GM19324 (cell line): ENCODE measurements at regions not wholly inside any gene's neighbourhood (a gene's known extent, or its start where the extent isn't known, plus 50 kb on each side); places are given as distances from the start of the nearest gene placed in this dataset.

Experiments
- ATAC-seq: cut with Tn5 transposase; IDR thresholded peaks from one replicate; pipeline ENCODE4 v1.9.1; 2021; ENCODE audit warnings: mild to moderate bottlenecking, moderate library complexity; ENCODE audit not compliant: unreplicated experiment, low FRiP score

- ATAC-seq: no peak
Measured at GRCh38 chr2:150417278-150417677, 70.2 kb downstream of the RND3 start.

GRCh38 chr2:150415022-150415421 is 72.4 kb downstream of the RND3 start:
- no peak for ATAC-seq

GRCh38 chr2:150413910-150414309 is 73.6 kb downstream of the RND3 start:
- no peak for ATAC-seq

GRCh38 chr2:150413366-150413765 is 74.1 kb downstream of the RND3 start:
- ATAC-seq: no peak

GRCh38 chr2:150410809-150411208 is 76.7 kb downstream of the RND3 start:
- no peak for ATAC-seq

- ATAC-seq: no peak
Measured at GRCh38 chr2:150409196-150409595, 78.3 kb downstream of the RND3 start.

GRCh38 chr2:150404147-150404546 is 83.3 kb downstream of the RND3 start:
- peak; percentile 58 for ATAC-seq

GRCh38 chr2:150403457-150403856 is 84.0 kb downstream of the RND3 start:
- ATAC-seq: peak; percentile 93

GRCh38 chr2:150402953-150403352 is 84.5 kb downstream of the RND3 start:
- ATAC-seq: no peak

- no peak for ATAC-seq
Measured at GRCh38 chr2:150400849-150401248, 86.6 kb downstream of the RND3 start.

GRCh38 chr2:150392614-150393013 is 94.9 kb downstream of the RND3 start:
- no peak for ATAC-seq

- peak; percentile 93 for ATAC-seq
Measured at GRCh38 chr2:150391779-150392178, 95.7 kb downstream of the RND3 start.

GRCh38 chr2:150389447-150389846 is 98.0 kb downstream of the RND3 start:
- ATAC-seq: no peak

- ATAC-seq: no peak
Measured at GRCh38 chr2:150388289-150388625, 99.2 kb downstream of the RND3 start.

GRCh38 chr2:150387586-150388288 is 99.7 kb downstream of the RND3 start:
- ATAC-seq: no peak

- no peak for ATAC-seq
Measured at GRCh38 chr2:150385211-150385610, 102.3 kb downstream of the RND3 start.

GRCh38 chr2:150383587-150383986 is 103.9 kb downstream of the RND3 start:
- no peak for ATAC-seq

GRCh38 chr2:150379166-150379565 is 108.3 kb downstream of the RND3 start:
- ATAC-seq: no peak

GRCh38 chr2:150378686-150379085 is 108.8 kb downstream of the RND3 start:
- no peak for ATAC-seq

- no peak for ATAC-seq
Measured at GRCh38 chr2:150376553-150377335, 110.7 kb downstream of the RND3 start.

GRCh38 chr2:150375333-150375732 is 112.1 kb downstream of the RND3 start:
- no peak for ATAC-seq

GRCh38 chr2:150374492-150374891 is 113.0 kb downstream of the RND3 start:
- ATAC-seq: no peak
